HG03469 (cell line): ENCODE measurements at regions not wholly inside any gene's neighbourhood (a gene's known extent, or its start where the extent isn't known, plus 50 kb on each side); places are given as distances from the start of the nearest gene placed in this dataset.

Experiments
- ATAC-seq: cut with Tn5 transposase; IDR thresholded peaks from one replicate; pipeline ENCODE4 v1.9.1; 2021; ENCODE audit warnings: mild to moderate bottlenecking, moderate library complexity, moderate number of reproducible peaks; ENCODE audit not compliant: unreplicated experiment

- no peak for ATAC-seq
These were observed 128.1 kb upstream of the RASGRP1 start for GRCh38 chr15:38692789-38693062.

DNA sequence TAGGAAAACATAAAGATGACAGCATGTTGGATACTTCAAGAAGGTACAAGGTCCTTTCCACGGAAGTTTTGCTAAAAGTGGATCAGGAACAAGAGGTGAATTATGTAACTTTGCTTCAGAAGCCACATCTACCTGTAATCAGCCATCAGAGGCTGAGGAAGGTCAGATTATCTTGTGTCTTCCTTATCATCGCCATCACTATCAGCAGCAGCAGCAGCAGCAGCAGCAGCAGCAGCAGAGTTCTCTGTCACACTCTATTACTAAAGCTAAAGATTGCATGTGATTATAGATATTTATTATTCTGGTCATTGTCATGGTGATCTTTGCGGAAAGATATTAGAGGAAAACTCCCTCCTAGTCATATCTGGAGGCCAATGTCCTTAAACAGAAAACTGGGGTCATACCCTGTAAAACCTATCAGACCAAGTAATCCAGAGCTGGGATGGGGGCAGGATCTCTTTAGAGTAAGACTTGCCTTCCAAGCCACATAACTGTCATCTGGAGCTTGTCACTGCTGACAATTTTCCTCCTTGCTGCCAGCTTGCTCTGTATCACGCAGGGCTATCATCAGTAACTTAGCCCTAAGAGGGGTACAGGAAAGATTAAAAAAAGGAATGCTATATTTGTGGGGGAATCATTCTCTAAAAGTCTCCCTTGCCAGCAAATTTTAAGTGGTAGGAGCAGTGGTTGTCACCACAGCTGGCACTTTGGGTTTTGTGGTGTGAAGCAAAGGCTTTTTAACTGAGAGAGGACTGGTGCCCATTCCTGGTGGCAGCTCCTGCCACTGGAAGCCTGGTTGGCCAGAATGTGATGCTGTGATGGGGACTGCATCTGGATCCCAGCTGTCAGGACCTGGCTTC is 130.9 kb upstream of the RASGRP1 start:
- ATAC-seq = no peak

DNA sequence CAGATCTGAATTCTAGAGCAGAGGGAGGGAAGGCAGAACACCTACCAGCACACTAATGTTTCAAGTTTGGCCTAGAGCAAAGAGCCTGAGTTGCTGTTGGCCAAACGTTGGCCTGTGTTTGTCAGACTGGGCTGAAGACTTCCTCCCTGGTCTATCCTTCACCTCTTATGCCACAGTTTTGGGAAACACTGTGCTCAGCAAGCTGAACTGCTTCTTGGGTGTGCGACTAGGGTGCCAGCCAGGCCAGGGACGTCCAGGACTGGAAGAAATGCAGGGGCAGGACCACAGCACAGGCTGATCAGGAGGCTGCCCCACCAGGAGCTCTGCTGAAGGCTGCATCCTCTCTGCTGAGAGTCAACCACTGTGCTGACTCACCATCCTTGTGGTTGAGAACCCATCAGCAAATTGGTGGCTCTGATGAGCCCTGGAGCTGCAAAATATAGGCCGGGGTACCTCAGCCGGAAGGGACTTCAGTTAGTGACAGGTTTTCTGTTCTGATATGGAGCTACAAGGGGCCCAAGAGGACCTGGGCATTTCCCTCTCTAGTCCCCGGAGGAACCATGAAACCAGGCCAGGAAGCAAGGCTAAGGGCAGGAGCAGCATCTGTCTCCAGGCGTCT is 131.6 kb upstream of the RASGRP1 start:
- peak; percentile 63 for ATAC-seq

- ATAC-seq = no peak
These were observed 132.3 kb upstream of the RASGRP1 start for GRCh38 chr15:38696790-38697495.

DNA sequence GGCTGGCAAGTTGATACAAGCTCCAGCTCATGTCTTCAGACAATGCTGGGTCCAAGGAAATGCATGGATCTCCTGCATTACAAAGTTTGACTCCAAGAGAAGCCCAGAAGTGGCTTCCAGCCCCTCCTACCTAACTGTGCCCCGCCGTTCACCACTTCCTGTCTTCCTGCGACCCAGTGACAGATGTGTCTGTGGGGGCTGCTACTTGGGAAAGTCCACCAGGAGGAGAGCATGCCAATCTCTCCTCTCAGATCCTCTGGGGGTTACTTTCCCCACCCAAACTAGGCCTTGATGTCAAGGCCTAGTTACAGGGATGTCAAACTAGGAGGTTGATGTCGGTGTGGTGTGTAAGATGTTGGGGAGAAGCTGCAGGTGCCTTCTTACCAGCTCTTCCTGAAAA is 133.6 kb upstream of the RASGRP1 start:
- no peak for ATAC-seq

GRCh38 chr15:38699633-38700230 is 135.1 kb upstream of the RASGRP1 start:
- ATAC-seq = peak; percentile 58

GRCh38 chr15:38701149-38701548 is 136.5 kb upstream of the RASGRP1 start:
- no peak for ATAC-seq

DNA sequence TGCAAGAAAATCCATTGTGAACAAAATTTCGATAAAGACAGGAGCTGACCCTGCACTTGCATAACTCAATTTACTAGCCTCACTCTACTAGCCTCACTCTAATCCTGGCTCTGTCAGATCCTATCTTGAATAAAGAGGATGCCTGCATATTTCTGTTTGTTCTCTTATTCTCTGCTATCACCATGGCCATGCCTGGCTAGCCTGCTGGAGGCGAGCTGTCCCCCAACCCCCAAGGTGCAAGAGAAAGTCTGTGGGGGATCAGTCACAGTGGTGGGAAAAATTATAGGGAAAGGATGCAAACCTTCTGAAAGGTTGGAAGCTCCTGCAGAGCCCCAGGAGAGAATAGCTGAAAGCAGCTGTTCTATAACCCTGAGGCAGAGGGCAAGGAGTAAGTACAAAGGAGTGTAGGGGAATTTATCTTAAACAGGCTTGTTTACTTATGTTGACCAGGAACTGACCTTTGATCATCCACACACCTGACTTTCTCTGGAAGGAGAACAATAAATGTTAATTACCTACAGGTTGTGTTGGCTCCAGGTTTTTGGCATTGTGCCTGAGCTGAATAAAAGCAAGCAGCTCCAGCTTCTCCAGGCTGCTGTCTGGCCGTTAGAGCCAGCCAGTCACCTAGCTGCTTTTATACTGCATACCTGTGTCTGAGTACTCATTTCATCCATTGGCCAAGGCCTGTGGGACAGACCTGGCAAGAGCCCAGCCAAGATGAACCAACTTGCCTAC is 137.7 kb upstream of the RASGRP1 start:
- ATAC-seq = no peak

DNA sequence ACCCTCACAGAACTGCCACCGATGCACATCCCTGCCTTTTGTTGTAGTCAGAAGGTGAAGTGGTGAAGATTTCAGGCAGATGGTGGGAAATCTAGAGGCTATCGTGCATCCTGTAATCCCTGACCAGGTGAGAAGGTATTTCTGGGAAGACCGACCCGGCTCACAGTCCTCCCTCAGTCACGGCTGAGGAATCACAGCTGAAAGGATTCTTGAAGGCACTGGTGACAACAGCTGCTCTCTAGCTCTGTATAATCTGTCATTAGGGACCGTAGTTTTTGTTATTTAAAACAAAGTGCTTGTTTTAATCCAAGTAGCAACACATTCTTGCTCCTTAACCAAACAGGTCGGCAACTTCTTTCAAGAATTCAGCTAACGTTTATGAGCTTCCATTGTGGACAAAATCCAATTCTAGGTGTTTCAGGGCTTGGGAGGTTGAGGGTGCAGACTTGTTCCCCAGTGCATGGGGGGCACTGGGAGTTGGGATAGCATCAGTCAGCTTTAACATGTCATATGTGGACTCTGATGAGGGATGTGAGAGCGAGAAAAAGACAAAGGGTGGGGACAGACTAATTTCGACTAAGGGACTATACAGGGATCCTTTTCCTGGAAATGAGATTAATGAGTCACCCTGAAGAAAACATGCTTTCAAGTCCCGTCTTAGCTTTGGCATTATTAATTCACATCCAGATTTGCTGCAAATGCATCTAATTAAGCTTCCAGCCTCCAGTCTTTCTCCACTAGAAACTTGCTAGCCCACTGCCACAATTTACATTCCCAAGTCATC is 141.0 kb upstream of the RASGRP1 start:
- no peak for ATAC-seq

DNA sequence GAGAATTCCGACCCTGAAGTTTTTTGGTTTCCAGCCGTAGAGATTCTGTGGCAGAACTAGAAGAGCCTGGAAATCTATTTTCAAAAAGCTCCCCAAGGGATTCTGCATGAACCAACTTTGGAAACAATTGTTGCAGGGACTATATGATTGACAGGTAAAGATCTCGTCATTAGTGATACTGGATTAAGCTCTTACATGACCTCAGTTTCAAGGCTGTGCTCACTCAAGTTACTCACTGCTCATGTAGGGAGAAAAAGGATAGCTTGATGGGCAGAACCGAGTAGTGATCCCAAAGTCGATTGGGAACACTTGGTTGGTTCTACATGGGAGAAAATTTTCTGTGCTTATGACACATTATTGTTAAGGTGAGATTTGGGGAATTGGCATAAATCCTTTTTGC is 142.3 kb upstream of the RASGRP1 start:
- ATAC-seq = no peak

DNA sequence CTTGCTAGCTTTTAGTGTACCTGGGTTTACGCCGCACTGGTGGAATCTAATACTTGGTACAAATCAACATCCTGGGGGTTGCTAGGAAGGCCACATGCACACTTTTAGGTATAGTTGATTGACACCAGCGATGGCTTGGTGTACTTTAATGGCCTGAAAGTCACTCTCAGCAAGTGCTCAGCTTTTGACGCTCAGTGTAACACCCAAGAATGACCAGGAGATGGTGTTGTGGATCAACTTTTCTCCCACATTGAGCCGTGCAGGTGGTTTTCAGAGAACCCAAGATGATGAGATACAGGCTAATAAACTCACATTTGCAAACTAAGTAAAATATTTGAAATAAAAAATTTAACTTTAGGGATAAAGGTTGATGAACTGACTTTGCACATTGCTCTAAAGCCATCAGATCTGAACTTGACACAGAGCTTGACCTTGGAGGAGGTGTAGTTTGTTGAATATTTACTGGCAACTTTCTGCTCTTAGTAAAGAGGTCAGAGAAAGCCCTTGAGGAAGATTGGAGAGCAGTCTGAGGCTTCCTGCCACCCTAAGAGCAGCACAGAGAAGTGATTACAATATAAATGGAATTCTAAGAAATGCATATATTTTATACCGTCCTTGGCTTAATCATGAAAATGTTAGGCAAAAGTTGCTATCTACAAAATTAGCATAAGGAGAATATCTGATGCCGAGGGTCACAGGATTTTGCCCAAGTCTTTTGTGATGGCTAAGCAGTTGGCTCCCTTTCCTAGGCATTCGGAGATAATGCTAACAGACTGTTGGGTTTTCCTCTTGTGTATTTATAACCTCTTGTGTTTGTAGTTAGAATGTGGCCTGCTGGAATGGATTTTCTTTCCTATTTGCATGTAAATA is 143.4 kb upstream of the RASGRP1 start:
- no peak for ATAC-seq

DNA sequence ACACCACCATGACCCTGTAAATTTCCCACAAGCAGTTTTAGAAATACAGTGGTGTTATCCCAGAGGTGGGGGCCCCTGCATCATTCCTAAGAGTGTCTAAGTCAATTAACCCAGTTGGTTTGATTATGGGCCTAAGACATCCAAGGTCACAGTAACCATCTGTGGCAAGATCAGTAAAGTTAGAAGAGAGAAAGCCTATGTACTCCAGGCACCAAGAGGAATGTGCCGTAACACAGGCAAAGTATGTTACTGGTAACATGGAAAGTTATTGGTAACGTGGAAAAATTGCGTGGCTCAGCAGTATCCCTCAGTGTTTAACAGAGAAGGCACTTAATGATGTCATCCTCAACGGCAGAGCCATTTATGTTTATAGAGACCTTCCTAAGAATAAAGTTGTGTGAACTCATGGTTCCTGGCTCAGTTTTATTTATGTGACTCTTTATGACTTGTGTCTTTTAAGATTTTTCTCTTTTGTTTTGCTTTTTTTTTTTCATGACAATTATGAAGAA is 144.1 kb upstream of the RASGRP1 start:
- no peak for ATAC-seq

- no peak for ATAC-seq
These were observed 144.6 kb upstream of the RASGRP1 start for GRCh38 chr15:38709196-38709595.

DNA sequence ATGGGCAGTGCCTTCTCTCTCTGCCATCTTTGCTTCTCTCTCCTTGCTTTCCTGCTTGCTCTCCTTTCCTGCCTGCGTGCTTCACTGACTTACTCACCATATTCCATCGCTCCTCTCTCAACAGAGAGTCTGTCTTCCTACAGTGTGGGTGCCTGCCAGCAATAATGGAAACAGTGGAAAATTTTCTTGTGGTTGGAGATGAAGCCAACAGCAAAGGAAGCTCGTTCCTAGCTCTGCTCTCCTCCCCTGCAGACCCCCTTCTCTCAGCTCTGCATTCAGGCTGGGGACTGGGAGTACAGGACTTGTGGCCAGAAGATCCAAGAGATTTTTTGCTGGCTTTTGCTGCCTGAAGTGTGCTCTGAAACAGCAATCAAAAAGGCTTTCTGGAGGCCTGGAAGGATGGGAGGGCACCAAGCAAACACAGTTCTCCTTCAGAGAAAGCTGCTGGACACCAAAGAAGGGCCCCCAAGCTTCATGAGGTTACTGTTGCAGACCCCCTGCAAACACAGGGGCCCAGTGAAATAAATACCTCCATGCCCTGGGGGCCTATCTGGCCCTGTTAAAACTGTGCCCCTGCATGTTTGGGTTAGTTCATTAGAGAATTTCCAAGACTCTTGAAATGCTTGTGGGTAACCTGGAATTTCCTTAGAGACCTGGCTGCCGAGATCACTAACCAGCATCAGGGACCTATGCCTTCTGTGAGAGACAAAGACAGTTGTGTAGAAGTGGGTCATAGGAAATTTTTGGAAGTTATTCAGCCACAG is 149.9 kb upstream of the RASGRP1 start:
- no peak for ATAC-seq

DNA sequence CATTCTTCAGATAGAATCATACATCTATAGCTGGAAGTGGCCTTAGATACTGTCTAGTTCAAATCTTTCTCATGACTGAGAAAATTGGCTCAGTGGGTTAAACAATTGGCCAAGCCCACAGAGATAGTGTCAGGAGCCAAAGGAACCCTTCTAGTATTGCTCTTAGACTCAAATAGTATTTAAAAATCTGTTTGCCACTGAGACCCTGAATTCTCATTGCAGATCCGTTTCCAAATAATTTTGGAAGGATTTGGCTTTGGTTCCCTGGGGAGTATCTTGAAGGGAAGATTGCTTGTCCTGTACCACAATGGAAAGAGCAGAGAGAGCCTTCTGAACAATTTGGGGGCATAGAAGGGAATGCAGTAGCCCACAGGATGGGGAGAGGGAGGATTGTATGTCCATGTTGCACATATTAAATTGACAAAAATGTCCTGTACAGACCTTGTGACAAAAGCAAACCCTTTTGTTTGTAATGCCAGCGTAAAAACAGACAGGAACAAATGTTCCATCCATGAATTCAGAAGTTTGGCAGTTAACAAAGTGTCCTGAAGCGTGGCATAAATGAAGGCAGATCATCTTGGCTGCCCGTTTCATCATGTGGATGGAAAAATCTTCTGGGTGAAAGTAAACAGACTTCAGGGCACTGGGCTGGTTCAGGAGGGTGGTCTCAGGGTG is 156.4 kb upstream of the RASGRP1 start:
- ATAC-seq = no peak

DNA sequence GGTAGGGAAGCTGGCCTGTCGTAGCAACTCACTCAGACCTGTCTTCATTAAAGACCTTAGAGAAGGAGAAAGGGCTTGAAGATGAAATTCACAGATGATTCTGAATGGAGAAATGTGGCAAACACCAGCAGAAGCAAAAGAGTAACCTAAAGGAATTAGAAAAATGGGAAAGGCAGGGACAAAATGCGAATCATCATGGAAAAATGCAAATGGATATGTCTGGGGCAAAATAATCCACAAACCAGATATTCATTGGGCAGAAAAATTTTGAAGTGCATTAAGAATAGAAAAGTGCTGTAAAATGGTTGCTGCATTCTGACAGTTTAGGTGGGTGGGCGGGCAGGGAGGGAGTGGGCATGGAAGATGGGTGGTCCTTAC is 156.9 kb upstream of the RASGRP1 start:
- ATAC-seq = no peak

- ATAC-seq = no peak
These were observed 157.6 kb upstream of the RASGRP1 start for GRCh38 chr15:38722236-38722635.

GRCh38 chr15:38724827-38725226 is 160.2 kb upstream of the RASGRP1 start:
- no peak for ATAC-seq
